ENCODE measurements at regions not wholly inside any gene's neighbourhood (a gene's known extent, or its start where the extent isn't known, plus 50 kb on each side); places are given as distances from the start of the nearest gene placed in this dataset.

GRCh38 chr3:66165660-66166059, 55.1 kb upstream of the SLC25A26 start:
- Histone ChIP-seq H3K9me3 (ENCODE audit: low read depth) (no peaks in the 10 kb centered on the region), H3K27me3 (no peaks in the 10 kb centered on the region), H3K27ac (no peak overlapping the region), H3K4me1 (ENCODE audit: low read depth) (no peaks in the 10 kb centered on the region), H3K36me3 (no peaks in the 10 kb centered on the region), H3K4me3 (no peak overlapping the region)
- TF ChIP-seq, protein P1, sequence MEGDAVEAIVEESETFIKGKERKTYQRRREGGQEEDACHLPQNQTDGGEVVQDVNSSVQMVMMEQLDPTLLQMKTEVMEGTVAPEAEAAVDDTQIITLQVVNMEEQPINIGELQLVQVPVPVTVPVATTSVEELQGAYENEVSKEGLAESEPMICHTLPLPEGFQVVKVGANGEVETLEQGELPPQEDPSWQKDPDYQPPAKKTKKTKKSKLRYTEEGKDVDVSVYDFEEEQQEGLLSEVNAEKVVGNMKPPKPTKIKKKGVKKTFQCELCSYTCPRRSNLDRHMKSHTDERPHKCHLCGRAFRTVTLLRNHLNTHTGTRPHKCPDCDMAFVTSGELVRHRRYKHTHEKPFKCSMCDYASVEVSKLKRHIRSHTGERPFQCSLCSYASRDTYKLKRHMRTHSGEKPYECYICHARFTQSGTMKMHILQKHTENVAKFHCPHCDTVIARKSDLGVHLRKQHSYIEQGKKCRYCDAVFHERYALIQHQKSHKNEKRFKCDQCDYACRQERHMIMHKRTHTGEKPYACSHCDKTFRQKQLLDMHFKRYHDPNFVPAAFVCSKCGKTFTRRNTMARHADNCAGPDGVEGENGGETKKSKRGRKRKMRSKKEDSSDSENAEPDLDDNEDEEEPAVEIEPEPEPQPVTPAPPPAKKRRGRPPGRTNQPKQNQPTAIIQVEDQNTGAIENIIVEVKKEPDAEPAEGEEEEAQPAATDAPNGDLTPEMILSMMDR (IDR thresholded peaks at IDR 0.05; ENCODE audit: low read depth, low read length), result no peak
- peak in 1 of 2 donors; percentile 58 for DNase-seq (ENCODE audit: low read depth in 1 of 2, low spot score in 1 of 2)

DNA sequence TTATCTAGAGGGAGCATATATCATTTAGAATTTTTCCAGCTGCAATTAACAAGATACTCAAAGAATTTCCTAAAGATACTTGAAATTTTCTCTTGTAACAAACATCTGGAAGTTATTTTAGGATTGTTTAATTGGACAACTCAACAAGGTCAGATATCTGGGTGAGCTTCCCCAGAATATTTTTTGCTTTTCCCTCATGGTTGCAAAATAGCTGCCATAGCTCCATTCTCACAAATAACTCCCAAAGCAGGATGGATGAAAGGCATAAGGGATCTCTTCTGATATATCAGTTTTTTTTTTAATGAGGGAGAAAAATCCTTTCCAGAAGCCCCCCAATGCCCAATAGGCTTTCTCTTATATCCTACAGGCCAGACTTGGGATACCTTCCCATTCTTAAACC, 56.6 kb upstream of the SLC25A26 start:
- Histone ChIP-seq H3K9me3 (ENCODE audit: low read depth) (no peaks in the 10 kb centered on the region), H3K4me1 (ENCODE audit: low read depth) (no peaks in the 10 kb centered on the region), H3K36me3 (no peaks in the 10 kb centered on the region), H3K4me3 (no peak overlapping the region), H3K27me3 (no peaks in the 10 kb centered on the region), H3K27ac (no peak overlapping the region)
- TF ChIP-seq, protein P1 (IDR thresholded peaks at IDR 0.05; ENCODE audit: low read depth, low read length), result no peak
- DNase-seq (ENCODE audit: low read depth in 1 of 2, low spot score in 1 of 2), result no peak

GRCh38 chr3:66163222-66163621, 57.6 kb upstream of the SLC25A26 start:
- Histone ChIP-seq H3K9me3 (ENCODE audit: low read depth) (no peaks in the 10 kb centered on the region), H3K27me3 (no peaks in the 10 kb centered on the region), H3K4me3 (no peak overlapping the region), H3K4me1 (ENCODE audit: low read depth) (no peaks in the 10 kb centered on the region), H3K27ac (no peak overlapping the region), H3K36me3 (no peaks in the 10 kb centered on the region)
- no peak for DNase-seq (ENCODE audit: low read depth in 1 of 2, low spot score in 1 of 2)
- TF ChIP-seq, protein P1 (IDR thresholded peaks at IDR 0.05; ENCODE audit: low read depth, low read length), result no peak

DNA sequence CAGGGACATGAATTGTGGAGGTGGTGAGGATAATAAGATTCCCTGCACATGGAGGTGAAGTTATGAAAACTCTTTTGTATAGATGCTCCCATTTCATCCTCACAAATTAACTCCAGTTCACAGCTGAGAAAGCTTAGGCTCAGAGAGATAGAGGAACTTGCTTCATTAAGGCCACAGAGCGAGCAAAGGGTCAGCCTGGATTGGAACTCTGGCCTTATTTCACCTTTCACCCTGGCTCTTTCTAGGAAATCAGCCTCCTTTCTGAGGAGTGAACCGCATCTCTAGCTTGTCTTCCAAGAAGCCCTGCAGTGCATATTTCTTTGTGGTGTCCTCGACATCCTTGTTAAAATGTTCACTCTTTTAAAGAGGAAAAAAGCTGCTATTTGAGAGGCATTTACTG, 58.0 kb upstream of the SLC25A26 start:
- TF ChIP-seq, protein P1 (IDR thresholded peaks at IDR 0.05; ENCODE audit: low read depth, low read length), result no peak

GRCh38 chr3:66158933-66159683, 61.7 kb upstream of the SLC25A26 start:
- TF ChIP-seq, protein P1 (IDR thresholded peaks at IDR 0.05; ENCODE audit: low read depth, low read length), result no peak
- DNase-seq (ENCODE audit: low read depth in 1 of 2, low spot score in 1 of 2), result no peak
- Histone ChIP-seq H3K27me3 (no peaks in the 10 kb centered on the region), H3K9me3 (ENCODE audit: low read depth) (no peaks in the 10 kb centered on the region), H3K27ac (no peak overlapping the region), H3K4me3 (no peak overlapping the region), H3K4me1 (ENCODE audit: low read depth) (peaks cover 7% of the 10 kb centered on the region), H3K36me3 (no peaks in the 10 kb centered on the region)

More for the DNA sequence above, 58.0 kb upstream of the SLC25A26 start:
- no peak overlapping the region for H3K4me3 ChIP-seq
- H3K27ac ChIP-seq, result no peak overlapping the region
- no peaks in the 10 kb centered on the region for H3K9me3 ChIP-seq (ENCODE audit: low read depth)
- no peaks in the 10 kb centered on the region for H3K27me3 ChIP-seq
- no peaks in the 10 kb centered on the region for H3K4me1 ChIP-seq (ENCODE audit: low read depth)
- H3K36me3 ChIP-seq, result no peaks in the 10 kb centered on the region
- DNase-seq (ENCODE audit: low read depth in 1 of 2, low spot score in 1 of 2), result no peak
